ENCODE measurements at regions not wholly inside any gene's neighbourhood (a gene's known extent, or its start where the extent isn't known, plus 50 kb on each side); places are given as distances from the start of the nearest gene placed in this dataset.

- no peak for TF ChIP-seq CTCF (IDR thresholded peaks at IDR 0.05; ENCODE audit: poor library complexity, severe bottlenecking)
- Histone ChIP-seq H3K36me3 (ENCODE audit: low read depth) (no peaks in the 10 kb centered on the region), H3K9me3 (ENCODE audit: severe bottlenecking) (no peaks in the 10 kb centered on the region), H3K4me3 (ENCODE audit: severe bottlenecking) (no peak overlapping the region), H3K27me3 (ENCODE audit: insufficient read depth, poor library complexity, severe bottlenecking) (peaks cover 35% of the 10 kb centered on the region), H3K4me1 (ENCODE audit: insufficient read depth, poor library complexity, severe bottlenecking) (no peaks in the 10 kb centered on the region), H3K27ac (ENCODE audit: poor library complexity, severe bottlenecking) (no peak overlapping the region)
- ATAC-seq (ENCODE audit: low read depth) (no peak), DNase-seq (ENCODE audit: low spot score) (no peak)
These were observed 58.7 kb upstream of the GALNT10 start for GRCh38 chr5:154131817-154132216.

- Histone ChIP-seq H3K4me1 (ENCODE audit: insufficient read depth, poor library complexity, severe bottlenecking) (no peaks in the 10 kb centered on the region), H3K27me3 (ENCODE audit: insufficient read depth, poor library complexity, severe bottlenecking) (peaks cover 28% of the 10 kb centered on the region), H3K36me3 (ENCODE audit: low read depth) (no peaks in the 10 kb centered on the region), H3K27ac (ENCODE audit: poor library complexity, severe bottlenecking) (no peak overlapping the region), H3K4me3 (ENCODE audit: severe bottlenecking) (no peak overlapping the region), H3K9me3 (ENCODE audit: severe bottlenecking) (no peaks in the 10 kb centered on the region)
- TF ChIP-seq CTCF (IDR thresholded peaks at IDR 0.05; ENCODE audit: poor library complexity, severe bottlenecking): no peak
- DNase-seq (ENCODE audit: low spot score): no peak
- no peak; the same call in 2 of the 3 replicates for ATAC-seq (ENCODE audit: low read depth)
These were observed 57.7 kb upstream of the GALNT10 start for GRCh38 chr5:154132718-154133307.

GRCh38 chr5:154133591-154133990 is 56.9 kb upstream of the GALNT10 start:
- peaks cover 28% of the 10 kb centered on the region for H3K27me3 ChIP-seq (ENCODE audit: insufficient read depth, poor library complexity, severe bottlenecking)
- no peaks in the 10 kb centered on the region for H3K9me3 ChIP-seq (ENCODE audit: severe bottlenecking)
- no peak overlapping the region for H3K4me3 ChIP-seq (ENCODE audit: severe bottlenecking)
- DNase-seq (ENCODE audit: low spot score) (no peak), ATAC-seq (ENCODE audit: low read depth) (no peak)
- no peak overlapping the region for H3K27ac ChIP-seq (ENCODE audit: poor library complexity, severe bottlenecking)
- no peak for TF ChIP-seq CTCF (IDR thresholded peaks at IDR 0.05; ENCODE audit: poor library complexity, severe bottlenecking)
- no peaks in the 10 kb centered on the region for H3K36me3 ChIP-seq (ENCODE audit: low read depth)
- no peaks in the 10 kb centered on the region for H3K4me1 ChIP-seq (ENCODE audit: insufficient read depth, poor library complexity, severe bottlenecking)

GRCh38 chr5:154134499-154134898 is 56.0 kb upstream of the GALNT10 start:
- no peak for TF ChIP-seq CTCF (IDR thresholded peaks at IDR 0.05; ENCODE audit: poor library complexity, severe bottlenecking)
- ATAC-seq (ENCODE audit: low read depth) (no peak), DNase-seq (ENCODE audit: low spot score) (no peak)
- no peak overlapping the region for H3K4me3 ChIP-seq (ENCODE audit: severe bottlenecking)
- no peaks in the 10 kb centered on the region for H3K36me3 ChIP-seq (ENCODE audit: low read depth)
- no peaks in the 10 kb centered on the region for H3K4me1 ChIP-seq (ENCODE audit: insufficient read depth, poor library complexity, severe bottlenecking)
- no peak overlapping the region for H3K27ac ChIP-seq (ENCODE audit: poor library complexity, severe bottlenecking)
- H3K9me3 ChIP-seq (ENCODE audit: severe bottlenecking): no peaks in the 10 kb centered on the region
- peaks cover 28% of the 10 kb centered on the region for H3K27me3 ChIP-seq (ENCODE audit: insufficient read depth, poor library complexity, severe bottlenecking)

- ATAC-seq (ENCODE audit: low read depth): no peak
- H3K36me3 ChIP-seq (ENCODE audit: low read depth): no peaks in the 10 kb centered on the region
- peaks cover 21% of the 10 kb centered on the region for H3K27me3 ChIP-seq (ENCODE audit: insufficient read depth, poor library complexity, severe bottlenecking)
- H3K27ac ChIP-seq (ENCODE audit: poor library complexity, severe bottlenecking): no peak overlapping the region
- TF ChIP-seq CTCF (IDR thresholded peaks at IDR 0.05; ENCODE audit: poor library complexity, severe bottlenecking): no peak
- H3K9me3 ChIP-seq (ENCODE audit: severe bottlenecking): no peaks in the 10 kb centered on the region
- DNase-seq (ENCODE audit: low spot score): no peak
- no peaks in the 10 kb centered on the region for H3K4me1 ChIP-seq (ENCODE audit: insufficient read depth, poor library complexity, severe bottlenecking)
- H3K4me3 ChIP-seq (ENCODE audit: severe bottlenecking): no peak overlapping the region
These were observed 55.3 kb upstream of the GALNT10 start for GRCh38 chr5:154135125-154135817.

Measured in RWPE2 (cell line).